Small intestine (tissue), 7 donors: ENCODE measurements at regions not wholly inside any gene's neighbourhood (a gene's known extent, or its start where the extent isn't known, plus 50 kb on each side); places are given as distances from the start of the nearest gene placed in this dataset.

Experiments used
- DNase-seq, 2 donors: peaks; one replicate each; pipeline versions ENCODE4 v3.0.0 to v3.0.0-alpha.2; 2013
- FAIRE-seq: peaks from 2 replicates; lab custom pipeline; 2012; peaks lifted over from hg19 to GRCh38; lab: Jason Lieb, UNC
- H3K27ac ChIP-seq, 3 donors: one replicate each; pipeline ENCODE4 v1.5.1; 2013; ENCODE audit warnings: low read length in 2 of 3, mild to moderate bottlenecking in 2 of 3, control low read depth in 1 of 3, inconsistent platforms in 1 of 3, low read depth in 1 of 3, moderate library complexity in 1 of 3
- H3K27me3 ChIP-seq, 3 donors: one replicate each; pipeline ENCODE4 v1.6.1; 2013; ENCODE audit warnings: low read length in 3 of 3, inconsistent platforms in 1 of 3; ENCODE audit not compliant: control insufficient read depth in 3 of 3, insufficient read depth in 3 of 3
- H3K36me3 ChIP-seq, 3 donors: one replicate each; pipeline ENCODE4 v1.6.1; 2013; ENCODE audit warnings: low read length in 3 of 3, inconsistent platforms in 1 of 3, low read depth in 1 of 3, mild to moderate bottlenecking in 1 of 3, moderate library complexity in 1 of 3; ENCODE audit not compliant: control insufficient read depth in 3 of 3, insufficient read depth in 2 of 3
- H3K4me1 ChIP-seq, 3 donors: one replicate each; pipeline ENCODE4 v1.6.1; 2013; ENCODE audit warnings: low read length in 2 of 3, inconsistent platforms in 1 of 3, low read depth in 1 of 3, mild to moderate bottlenecking in 1 of 3, moderate library complexity in 1 of 3; ENCODE audit not compliant: control insufficient read depth in 3 of 3, insufficient read depth in 2 of 3
- H3K4me3 ChIP-seq, 3 donors: one replicate each; pipeline ENCODE4 v1.5.1; 2013; ENCODE audit warnings: low read length in 3 of 3, control low read depth in 1 of 3, inconsistent platforms in 1 of 3, low read depth in 1 of 3, mild to moderate bottlenecking in 1 of 3, moderate library complexity in 1 of 3
- H3K9me3 ChIP-seq, 2 donors: one replicate each; pipeline ENCODE4 v1.6.1; 2013; ENCODE audit warnings: low read depth in 1 of 2, low read length in 1 of 2; ENCODE audit not compliant: control insufficient read depth in 2 of 2, insufficient read depth in 1 of 2
- WGBS, 3 donors: extraction: QIAGEN DNeasy Blood & Tissue Kit; methylation state at CpG; one replicate each; pipeline ENCODE4 v1.1.7; 2013; 5-methylcytosine and 5-hydroxymethylcytosine counted together
- donor health status: healthy with polysubstance abuse.
- donor health status: control.
- donor health status: control.
- donor health status: Bipolar disorder and iron deficiency.
- donor health status: healthy.

DNA sequence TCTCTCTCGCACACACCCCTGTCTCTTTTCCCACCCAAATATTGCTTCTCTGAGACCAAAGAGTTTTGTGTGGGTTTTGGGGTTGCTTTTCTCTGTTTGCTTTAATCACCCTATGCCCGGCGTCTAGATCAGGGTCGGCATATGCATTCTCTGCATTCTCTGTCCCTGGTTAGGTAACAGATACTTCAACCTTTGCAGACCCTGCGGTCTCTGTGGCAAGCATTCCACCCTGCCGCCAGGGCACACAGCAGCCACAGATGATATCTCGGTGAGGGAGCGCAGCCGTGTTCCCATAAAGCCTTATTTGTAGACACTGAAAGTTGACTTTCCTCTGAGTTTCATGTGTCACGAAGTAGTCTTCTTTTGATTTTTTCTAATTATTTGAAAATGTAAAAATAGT lies 110.4 kb upstream of the FZD10 start:
- Histone ChIP-seq H3K27me3 (peaks cover 0 to 6% (median 0%) of the 10 kb centered on the region in 3 donors), H3K9me3 (peaks cover 0 to 4% of the 10 kb centered on the region in 2 donors), H3K27ac (no peak overlapping the region), H3K36me3 (no peaks in the 10 kb centered on the region), H3K4me1 (no peaks in the 10 kb centered on the region), H3K4me3 (no peak overlapping the region)
- DNase-seq (no peak), FAIRE-seq (no peak)
- 70 to 76% (median 71%) methylated on average over 10 of the region's 10 CpGs for WGBS, 3 donors

GRCh38 chr12:130053651-130054069 lies 108.6 kb upstream of the FZD10 start:
- 31 to 32% (median 31%) methylated on average over 10 of the region's 10 CpGs for WGBS, 3 donors
- FAIRE-seq: no peak

DNA sequence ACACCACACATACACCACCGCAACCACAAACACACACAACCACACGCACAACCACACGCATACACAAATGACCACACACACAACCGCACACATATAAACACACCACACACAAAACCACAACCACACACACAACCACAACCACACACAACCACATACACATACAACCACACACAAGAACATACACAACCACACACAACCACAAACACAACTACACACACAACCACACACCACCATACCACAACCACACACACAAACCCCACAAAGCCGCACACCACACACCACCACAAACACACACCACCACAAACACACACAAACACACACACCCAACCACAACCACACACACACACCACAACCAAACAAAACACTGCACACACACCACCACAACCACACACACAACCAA lies 107.5 kb upstream of the FZD10 start:
- H3K27ac ChIP-seq: no peak overlapping the region
- peaks cover 0 to 6% (median 0%) of the 10 kb centered on the region in 3 donors for H3K27me3 ChIP-seq
- no peak overlapping the region for H3K4me3 ChIP-seq
- no peaks in the 10 kb centered on the region for H3K4me1 ChIP-seq
- H3K36me3 ChIP-seq: no peaks in the 10 kb centered on the region
- no peak for DNase-seq
- WGBS, 3 donors: 91 to 94% (median 92%) methylated on average over 5 of the region's 5 CpGs
- no peak for FAIRE-seq
- peaks cover 0 to 4% of the 10 kb centered on the region in 2 donors for H3K9me3 ChIP-seq

More at GRCh38 chr12:130053651-130054069, 108.6 kb upstream of the FZD10 start:
- Histone ChIP-seq H3K27ac (no peak overlapping the region), H3K9me3 (peaks cover 0 to 4% of the 10 kb centered on the region in 2 donors), H3K27me3 (peaks cover 0 to 6% (median 0%) of the 10 kb centered on the region in 3 donors), H3K4me3 (no peak overlapping the region), H3K4me1 (no peaks in the 10 kb centered on the region), H3K36me3 (no peaks in the 10 kb centered on the region)
- no peak for DNase-seq

- Histone ChIP-seq H3K4me3 (no peak overlapping the region), H3K4me1 (no peaks in the 10 kb centered on the region), H3K36me3 (no peaks in the 10 kb centered on the region), H3K27me3 (no peaks in the 10 kb centered on the region), H3K27ac (no peak overlapping the region), H3K9me3 (peaks cover 0 to 4% of the 10 kb centered on the region in 2 donors)
- no peak for FAIRE-seq
- 73 to 75% (median 75%) methylated on average over 13 of the region's 13 CpGs for WGBS, 3 donors
- no peak for DNase-seq
These were observed 103.3 kb upstream of the FZD10 start for GRCh38 chr12:130058926-130059472.

DNA sequence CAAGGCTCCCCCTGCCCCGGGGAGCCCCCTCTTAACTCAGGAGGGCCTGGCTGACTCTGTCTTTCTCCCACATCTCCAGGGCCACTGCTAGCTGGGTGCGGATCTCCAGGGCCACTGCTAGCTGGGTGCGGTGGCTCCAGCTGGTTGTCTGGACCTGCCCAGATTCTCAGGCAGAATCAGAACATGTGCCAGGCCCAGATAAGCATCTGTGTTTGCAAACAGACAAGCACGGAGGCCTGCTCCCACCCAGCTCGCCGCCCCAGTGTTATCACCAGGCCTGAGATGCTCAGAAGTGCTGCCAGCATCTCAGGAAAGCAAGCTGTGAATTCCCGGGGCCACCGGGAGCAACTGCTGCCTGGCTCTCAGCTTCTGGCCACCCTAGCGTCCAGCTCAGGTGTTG lies 98.4 kb upstream of the FZD10 start:
- no peaks in the 10 kb centered on the region for H3K4me1 ChIP-seq
- H3K4me3 ChIP-seq: no peak overlapping the region
- DNase-seq (no peak), FAIRE-seq (no peak)
- no peaks in the 10 kb centered on the region for H3K36me3 ChIP-seq
- no peaks in the 10 kb centered on the region for H3K9me3 ChIP-seq
- no peaks in the 10 kb centered on the region for H3K27me3 ChIP-seq
- 64 to 82% (median 67%) methylated on average over 9 of the region's 9 CpGs for WGBS, 3 donors
- no peak overlapping the region for H3K27ac ChIP-seq

- Histone ChIP-seq H3K9me3 (peaks cover 0 to 2% of the 10 kb centered on the region in 2 donors), H3K4me1 (no peaks in the 10 kb centered on the region), H3K27me3 (no peaks in the 10 kb centered on the region), H3K4me3 (no peak overlapping the region), H3K27ac (no peak overlapping the region), H3K36me3 (no peaks in the 10 kb centered on the region)
- DNase-seq (no peak), FAIRE-seq (no peak)
- 54 to 65% (median 57%) methylated on average over 4 of the region's 4 CpGs for WGBS, 3 donors
These were observed 97.3 kb upstream of the FZD10 start for GRCh38 chr12:130064999-130065398.

DNA sequence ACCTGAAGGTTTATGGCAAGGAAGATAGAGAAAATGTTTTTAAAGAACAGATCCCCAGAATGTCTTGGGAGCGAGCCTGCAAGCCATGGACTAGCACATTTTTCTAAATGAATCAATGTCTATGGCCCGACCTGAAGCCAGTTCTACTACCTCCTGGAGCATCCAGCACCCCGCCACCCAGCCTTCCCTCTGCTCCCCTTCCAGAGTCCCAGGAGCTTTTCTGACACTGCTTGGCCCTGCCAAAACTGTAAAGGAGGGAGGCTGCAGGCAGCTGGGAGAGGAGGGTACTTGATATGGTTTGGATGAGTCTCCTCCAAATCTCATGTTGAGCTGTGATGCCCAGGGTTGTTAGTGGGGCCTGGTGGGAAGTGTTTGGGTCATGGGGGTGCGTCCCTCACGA lies 95.5 kb upstream of the FZD10 start:
- H3K36me3 ChIP-seq: no peaks in the 10 kb centered on the region
- FAIRE-seq (no peak), DNase-seq (no peak)
- 72 to 86% (median 82%) methylated on average over 5 of the region's 5 CpGs for WGBS, 3 donors
- no peaks in the 10 kb centered on the region for H3K4me1 ChIP-seq
- no peak overlapping the region for H3K27ac ChIP-seq
- H3K4me3 ChIP-seq: no peak overlapping the region
- peaks cover 0 to 2% of the 10 kb centered on the region in 2 donors for H3K9me3 ChIP-seq
- no peaks in the 10 kb centered on the region for H3K27me3 ChIP-seq

DNA sequence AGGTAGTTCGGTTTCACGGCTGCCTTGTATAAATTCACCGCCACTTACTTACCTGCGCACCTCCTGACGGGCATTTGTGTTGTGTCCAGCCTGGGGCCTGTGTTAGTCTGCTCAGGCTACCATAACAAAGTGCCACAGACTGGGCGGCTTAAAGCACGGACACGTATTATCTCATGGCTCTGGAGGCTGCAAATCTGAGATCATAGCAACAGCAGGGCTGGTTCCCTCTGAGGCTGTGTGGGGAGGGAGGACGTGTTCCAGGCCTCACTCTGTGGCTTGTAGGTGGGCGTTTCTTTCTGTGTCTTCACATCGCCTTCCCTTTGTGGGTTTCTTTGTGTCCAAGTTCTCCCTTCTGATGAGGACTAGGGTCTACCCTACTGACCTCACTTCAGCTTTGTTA lies 93.5 kb upstream of the FZD10 start:
- Histone ChIP-seq H3K4me1 (no peaks in the 10 kb centered on the region), H3K36me3 (no peaks in the 10 kb centered on the region), H3K27ac (no peak overlapping the region), H3K4me3 (no peak overlapping the region), H3K27me3 (no peaks in the 10 kb centered on the region), H3K9me3 (peaks cover 0 to 2% of the 10 kb centered on the region in 2 donors)
- FAIRE-seq (no peak), DNase-seq (no peak)
- WGBS, 3 donors: 83 to 88% (median 83%) methylated on average over 11 of the region's 11 CpGs

- no peaks in the 10 kb centered on the region for H3K36me3 ChIP-seq
- WGBS, 3 donors: 52 to 55% (median 53%) methylated on average over 21 of the region's 21 CpGs
- no peak overlapping the region for H3K27ac ChIP-seq
- FAIRE-seq (no peak), DNase-seq (peak in 1 of 2 donors; percentile 21)
- H3K4me1 ChIP-seq: no peaks in the 10 kb centered on the region
- H3K4me3 ChIP-seq: no peak overlapping the region
- no peaks in the 10 kb centered on the region for H3K27me3 ChIP-seq
- peaks cover 0 to 2% of the 10 kb centered on the region in 2 donors for H3K9me3 ChIP-seq
These were observed 92.1 kb upstream of the FZD10 start for GRCh38 chr12:130070126-130070611.
